HCT116 (cell line): ENCODE measurements at regions not wholly inside any gene's neighbourhood (a gene's known extent, or its start where the extent isn't known, plus 50 kb on each side); places are given as distances from the start of the nearest gene placed in this dataset.

Experiments
- ATAC-seq: fragments of 200-7000 bp; cut with Tn5 transposase; 2 replicates; pipeline ENCODE4 v1.9.1; 2020; ENCODE audit warnings: mild to moderate bottlenecking, moderate library complexity
- BruUV-seq: library from RNA; stranded (reverse); fragments of 400-500 nt; replicated peaks from 2 replicates; lab custom pipeline; 2021; lab: Mats Ljungman, UMichigan
- CTCF ChIA-PET: fragments of 300-600 bp; sonication (Branson Sonifier 250); formaldehyde crosslinking; loops from one replicate; lab custom pipeline; 2021; ENCODE audit warnings: antibody characterized with exemption; lab: Charles Lee
- POLR2A ChIA-PET: fragments of 300-600, 350-600 bp; sonication (Branson Sonifier 250); formaldehyde crosslinking; loops from one replicate; lab custom pipeline; 2021; ENCODE audit warnings: antibody characterized with exemption; lab: Charles Lee
- RAD21 ChIA-PET, 2 experiments: fragments of 300-600 bp; sonication (Branson Sonifier 250); formaldehyde crosslinking; loops; one replicate each; lab custom pipeline; 2023; ENCODE audit warnings: low total read pairs in 2 of 2; ENCODE audit not compliant: uncharacterized antibody in 2 of 2, unreplicated experiment in 2 of 2, low non-redundant PET in 1 of 2; lab: Charles Lee
- DNase-seq: peaks from one replicate; pipeline ENCODE4 v3.0.0-alpha.2; 2010; ENCODE audit warnings: low read depth, low spot score
- H2AFZ ChIP-seq: fragments of 200-600 bp; shearing (Covaris generic), sonication (generic); 2 replicates; pipeline ENCODE4 v1.6.1; 2017; ENCODE audit warnings: low read depth, mixed run types, mixed read lengths, antibody characterized with exemption, low read length; ENCODE audit not compliant: poor library complexity, severe bottlenecking
- H3K27ac ChIP-seq: 2 replicates; pipeline ENCODE4 v1.5.1; 2012; ENCODE audit warnings: low read depth, low read length
- H3K27me3 ChIP-seq: fragments of 200-600 bp; sonication (generic); 2 replicates; pipeline ENCODE4 v1.6.1; 2016; ENCODE audit warnings: mixed run types, low read length, mixed read lengths; ENCODE audit not compliant: insufficient read depth
- H3K36me3 ChIP-seq, 2 experiments: fragments of 200-500 bp in 1 of 2; fragments of 200-600 bp in 1 of 2; sonication (Bioruptor generic) in 1 of 2; sonication (generic) in 1 of 2; 2 replicates each; pipeline versions ENCODE4 v1.5.1 to v1.6.1; 2014 to 2016; ENCODE audit warnings: low read length in 2 of 2, inconsistent platforms in 1 of 2, mixed read lengths in 1 of 2, mixed run types in 1 of 2; ENCODE audit not compliant: insufficient read depth in 2 of 2, control insufficient read depth in 1 of 2
- H3K4me1 ChIP-seq, 2 experiments: fragments of 200-600 bp in 1 of 2; sonication (generic) in 1 of 2; 2 replicates each; pipeline versions ENCODE4 v1.5.1 to v1.6.1; 2012 to 2017; ENCODE audit warnings: low read length in 2 of 2, inconsistent platforms in 1 of 2, mild to moderate bottlenecking in 1 of 2, mixed read lengths in 1 of 2, mixed run types in 1 of 2, moderate library complexity in 1 of 2; ENCODE audit not compliant: insufficient read depth in 2 of 2, control insufficient read depth in 1 of 2
- H3K4me2 ChIP-seq: fragments of 200-600 bp; sonication (generic); 2 replicates; pipeline ENCODE4 v1.6.1; 2017; ENCODE audit warnings: mixed run types, low read length, mixed read lengths
- H3K4me3 ChIP-seq, 2 experiments: fragments of 200-600 bp in 1 of 2; sonication (generic) in 1 of 2; replicated peaks in 1 of 2; 2 replicates each; pipeline ENCODE4 v1.5.1; 2011 to 2016; ENCODE audit warnings: low read length in 2 of 2, control low read depth in 1 of 2, low read depth in 1 of 2, mild to moderate bottlenecking in 1 of 2, mixed read lengths in 1 of 2, mixed run types in 1 of 2
- H3K79me2 ChIP-seq: fragments of 200-600 bp; sonication (generic); 2 replicates; pipeline ENCODE4 v1.6.1; 2017; ENCODE audit warnings: mild to moderate bottlenecking, mixed run types, low read length, moderate library complexity, mixed read lengths; ENCODE audit not compliant: insufficient read depth
- H3K9ac ChIP-seq: fragments of 200-600 bp; sonication (generic); 2 replicates; pipeline ENCODE4 v1.6.1; 2016; ENCODE audit warnings: low read length, mixed read lengths
- H3K9me2 ChIP-seq: fragments of 200-600 bp; sonication (generic), shearing (Covaris generic); 2 replicates; pipeline ENCODE4 v1.6.1; 2017; ENCODE audit warnings: mixed run types, mild to moderate bottlenecking, moderate library complexity; ENCODE audit not compliant: insufficient read depth
- H3K9me3 ChIP-seq, 2 experiments: fragments of 200-500 bp in 1 of 2; fragments of 200-600 bp in 1 of 2; sonication (Bioruptor generic) in 1 of 2; sonication (generic) in 1 of 2; 2 replicates each; pipeline ENCODE4 v1.6.1; 2014 to 2017; ENCODE audit warnings: low read length in 2 of 2, mixed read lengths in 2 of 2, inconsistent platforms in 1 of 2, low read depth in 1 of 2, mild to moderate bottlenecking in 1 of 2, mixed run types in 1 of 2, moderate library complexity in 1 of 2; ENCODE audit not compliant: control insufficient read depth in 1 of 2, insufficient read depth in 1 of 2
- H4K20me1 ChIP-seq: fragments of 200-600 bp; sonication (generic), shearing (Covaris generic); 2 replicates; pipeline ENCODE4 v1.6.1; 2017; ENCODE audit warnings: mixed run types, mild to moderate bottlenecking, moderate library complexity; ENCODE audit not compliant: insufficient read depth
- ATF3 ChIP-seq: IDR thresholded peaks from 2 replicates; pipeline ENCODE4 v1.6.1; 2012
- CBX3 ChIP-seq: IDR thresholded peaks from 2 replicates; pipeline ENCODE4 v1.6.1; 2012; ENCODE audit warnings: low read depth
- EGR1 ChIP-seq: IDR thresholded peaks from 2 replicates; pipeline ENCODE4 v1.6.1; 2012; ENCODE audit warnings: low read depth
- EZH2 ChIP-seq: fragments of 200-600 bp; sonication (generic); IDR thresholded peaks from 2 replicates; pipeline ENCODE4 v1.6.1; 2017; ENCODE audit warnings: antibody characterized with exemption, mixed run types
- FOSL1 ChIP-seq: IDR thresholded peaks from 2 replicates; pipeline ENCODE4 v1.6.1; 2012; ENCODE audit warnings: low read depth
- JUND ChIP-seq: IDR thresholded peaks from 2 replicates; pipeline ENCODE4 v1.6.1; 2012
- MAX ChIP-seq: IDR thresholded peaks from 2 replicates; pipeline ENCODE4 v1.6.1; 2012
- RAD21 ChIP-seq: IDR thresholded peaks from 2 replicates; pipeline ENCODE4 v1.6.1; 2012; ENCODE audit warnings: low read depth, mild to moderate bottlenecking
- SIN3A ChIP-seq: IDR thresholded peaks from 2 replicates; pipeline ENCODE4 v1.6.1; 2012; ENCODE audit warnings: low read depth
- SP1 ChIP-seq: IDR thresholded peaks from 2 replicates; pipeline ENCODE4 v1.6.1; 2012; ENCODE audit warnings: low read depth
- TCF7L2 ChIP-seq: IDR thresholded peaks from 2 replicates; pipeline ENCODE4 v1.7.0; 2011; ENCODE audit warnings: borderline replicate concordance, inconsistent platforms; ENCODE audit not compliant: insufficient read depth, insufficient read length; ENCODE audit errors: extremely low read depth
- YY1 ChIP-seq: IDR thresholded peaks from 2 replicates; pipeline ENCODE4 v1.6.1; 2011; ENCODE audit warnings: low read length, low read depth, moderate library complexity, mild to moderate bottlenecking; ENCODE audit not compliant: insufficient replicate concordance; ENCODE audit errors: extremely low read depth
- ZFX ChIP-seq: fragments of 450-650 bp; IDR thresholded peaks from 2 replicates; pipeline ENCODE4 v1.6.1; 2017
- ZNF274 ChIP-seq: fragments of 200-500 bp; sonication (Bioruptor generic); IDR thresholded peaks from 2 replicates; pipeline ENCODE4 v1.6.1; 2014; ENCODE audit warnings: mild to moderate bottlenecking, low read depth, low read length, inconsistent platforms
- intact Hi-C: fragments of 100-400 bp; cut with micrococcal nuclease; formaldehyde crosslinking; loops from 2 replicates; pipeline ENCODE4 v1.10.0; 2022
- TF ChIP-seq, protein P1 (sequence below): IDR thresholded peaks from 2 replicates; pipeline ENCODE4 v1.6.1; 2011; ENCODE audit warnings: mild to moderate bottlenecking, low read length, moderate library complexity; ENCODE audit not compliant: insufficient replicate concordance; ENCODE audit errors: extremely low read depth

- Histone ChIP-seq H4K20me1 (no peaks in the 10 kb centered on the region), H3K9me3 (peaks cover 3 to 18% of the 10 kb centered on the region in 2 experiments; a peak in 2 of 4 replicates), H3K4me2 (no peak overlapping the region), H3K27me3 (no peaks in the 10 kb centered on the region), H3K36me3 (no peaks in the 10 kb centered on the region)
- TF ChIP-seq EGR1, result no peak
- no peak for TF ChIP-seq CBX3
- no peak for TF ChIP-seq MAX
- TF ChIP-seq ZNF274, result no peak
- TF ChIP-seq RAD21, result no peak
- TF ChIP-seq ZFX, result no peak
- TF ChIP-seq SP1, result no peak
- TF ChIP-seq EZH2, result no peak
- no peak for TF ChIP-seq TCF7L2
- TF ChIP-seq, protein P1, sequence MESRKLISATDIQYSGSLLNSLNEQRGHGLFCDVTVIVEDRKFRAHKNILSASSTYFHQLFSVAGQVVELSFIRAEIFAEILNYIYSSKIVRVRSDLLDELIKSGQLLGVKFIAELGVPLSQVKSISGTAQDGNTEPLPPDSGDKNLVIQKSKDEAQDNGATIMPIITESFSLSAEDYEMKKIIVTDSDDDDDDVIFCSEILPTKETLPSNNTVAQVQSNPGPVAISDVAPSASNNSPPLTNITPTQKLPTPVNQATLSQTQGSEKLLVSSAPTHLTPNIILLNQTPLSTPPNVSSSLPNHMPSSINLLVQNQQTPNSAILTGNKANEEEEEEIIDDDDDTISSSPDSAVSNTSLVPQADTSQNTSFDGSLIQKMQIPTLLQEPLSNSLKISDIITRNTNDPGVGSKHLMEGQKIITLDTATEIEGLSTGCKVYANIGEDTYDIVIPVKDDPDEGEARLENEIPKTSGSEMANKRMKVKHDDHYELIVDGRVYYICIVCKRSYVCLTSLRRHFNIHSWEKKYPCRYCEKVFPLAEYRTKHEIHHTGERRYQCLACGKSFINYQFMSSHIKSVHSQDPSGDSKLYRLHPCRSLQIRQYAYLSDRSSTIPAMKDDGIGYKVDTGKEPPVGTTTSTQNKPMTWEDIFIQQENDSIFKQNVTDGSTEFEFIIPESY, result no peak
- TF ChIP-seq ATF3, result no peak
- TF ChIP-seq SIN3A, result no peak
- TF ChIP-seq YY1, result no peak
- TF ChIP-seq JUND, result no peak
- TF ChIP-seq FOSL1, result no peak
- TF ChIP-seq, all 23 proteins: peak for 0
- Histone ChIP-seq H3K79me2 (no peaks in the 10 kb centered on the region), H3K4me1 (no peaks in the 10 kb centered on the region), H2AFZ (no peak overlapping the region), H3K27ac (no peak overlapping the region), H3K9me2 (no peaks in the 10 kb centered on the region), H3K4me3 (no peak overlapping the region), H3K9ac (no peak overlapping the region)
- intact Hi-C loops, result no loop called here
- DNase-seq, result no peak
- no peak for ATAC-seq
- ChIA-PET POLR2A (no interaction called here), RAD21 (no interaction called here), CTCF (no interaction called here)
- no TSS peak for BruUV-seq
Measured at GRCh38 chr4:23972187-23972586, 82.3 kb upstream of the PPARGC1A start.
